ENCODE measurements at regions not wholly inside any gene's neighbourhood (a gene's known extent, or its start where the extent isn't known, plus 50 kb on each side); places are given as distances from the start of the nearest gene placed in this dataset.

DNA sequence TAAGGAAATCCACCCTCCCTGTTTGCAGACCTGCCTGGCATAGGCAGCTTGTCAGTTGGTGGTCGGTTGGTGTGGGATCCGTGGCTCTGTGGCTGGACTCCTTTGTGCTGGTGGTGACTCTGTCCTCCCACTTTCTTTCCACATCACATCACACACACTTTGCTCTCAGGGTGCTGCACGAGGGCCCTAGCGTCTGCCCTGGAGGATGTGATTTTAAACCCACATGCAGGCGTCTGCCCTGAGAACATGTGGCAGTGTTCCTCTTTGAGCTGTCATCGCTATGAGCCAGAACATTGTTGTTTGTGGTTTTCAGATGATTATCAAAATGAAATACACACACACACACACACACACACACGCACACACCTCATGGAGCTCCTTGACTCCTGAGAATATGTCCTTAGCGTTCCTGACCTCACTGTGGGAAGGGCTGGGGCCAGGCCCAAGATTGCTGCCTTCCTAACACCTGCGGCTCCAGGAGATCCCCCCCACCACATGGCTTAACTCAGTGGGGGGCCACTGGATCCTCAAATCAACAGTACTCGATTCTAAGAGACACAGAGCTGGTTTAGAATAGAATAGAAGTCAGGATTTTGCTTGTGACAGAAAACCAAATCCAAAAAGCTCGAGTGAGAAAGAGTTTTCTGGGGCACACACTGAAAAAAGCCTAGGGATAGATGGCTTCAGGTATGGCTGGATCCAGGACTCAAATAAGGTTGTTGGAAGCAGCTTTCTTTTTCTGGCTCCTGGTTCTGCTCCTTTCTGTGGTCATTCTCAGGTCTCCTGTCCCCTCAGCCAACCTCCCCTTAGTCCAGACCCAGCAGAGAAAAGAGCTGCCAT is 54.8 kb downstream of the RTP5 start:
- BruUV-seq (replicated peaks), result no TSS peak
- CTCF ChIA-PET, result no interaction called here
- peaks cover 36% of the 10 kb centered on the region for H3K27me3 Mint-ChIP-seq (ENCODE audit: unreplicated experiment)

DNA sequence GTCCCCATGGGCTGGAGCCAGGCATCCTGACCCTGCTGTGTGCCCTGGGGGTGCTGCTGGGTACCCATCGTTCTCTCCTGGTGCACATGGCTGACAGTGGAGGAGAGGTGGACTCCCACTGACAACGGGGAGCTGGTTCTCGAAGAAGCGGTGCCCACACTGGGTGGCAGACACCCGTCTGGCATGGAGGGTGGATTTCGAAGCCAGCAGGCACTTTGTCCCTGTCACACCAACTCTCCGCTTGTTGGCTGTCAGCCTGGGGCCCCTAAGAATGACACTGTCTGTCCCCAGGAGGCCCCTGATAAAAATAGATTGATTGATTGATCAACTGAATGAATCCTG is 55.4 kb downstream of the RTP5 start:
- no peaks in the 10 kb centered on the region for H3K36me3 Mint-ChIP-seq (ENCODE audit: insufficient read depth, unreplicated experiment)
- no peak overlapping the region for H3K4me3 Mint-ChIP-seq (ENCODE audit: low read depth, unreplicated experiment)
- intact Hi-C loops (cut with micrococcal nuclease; ENCODE audit: unreplicated experiment), result no loop called here
- peaks cover 36% of the 10 kb centered on the region for H3K27me3 Mint-ChIP-seq (ENCODE audit: unreplicated experiment)
- CTCF ChIA-PET, result no interaction called here
- no peaks in the 10 kb centered on the region for H3K9me3 Mint-ChIP-seq (ENCODE audit: low read depth, unreplicated experiment)
- H3K27ac Mint-ChIP-seq (ENCODE audit: unreplicated experiment), result no peak overlapping the region
- no TSS peak for BruUV-seq (replicated peaks)
- H3K4me1 Mint-ChIP-seq (ENCODE audit: low read depth, unreplicated experiment), result peaks cover 22% of the 10 kb centered on the region
- TF ChIP-seq, protein P1, sequence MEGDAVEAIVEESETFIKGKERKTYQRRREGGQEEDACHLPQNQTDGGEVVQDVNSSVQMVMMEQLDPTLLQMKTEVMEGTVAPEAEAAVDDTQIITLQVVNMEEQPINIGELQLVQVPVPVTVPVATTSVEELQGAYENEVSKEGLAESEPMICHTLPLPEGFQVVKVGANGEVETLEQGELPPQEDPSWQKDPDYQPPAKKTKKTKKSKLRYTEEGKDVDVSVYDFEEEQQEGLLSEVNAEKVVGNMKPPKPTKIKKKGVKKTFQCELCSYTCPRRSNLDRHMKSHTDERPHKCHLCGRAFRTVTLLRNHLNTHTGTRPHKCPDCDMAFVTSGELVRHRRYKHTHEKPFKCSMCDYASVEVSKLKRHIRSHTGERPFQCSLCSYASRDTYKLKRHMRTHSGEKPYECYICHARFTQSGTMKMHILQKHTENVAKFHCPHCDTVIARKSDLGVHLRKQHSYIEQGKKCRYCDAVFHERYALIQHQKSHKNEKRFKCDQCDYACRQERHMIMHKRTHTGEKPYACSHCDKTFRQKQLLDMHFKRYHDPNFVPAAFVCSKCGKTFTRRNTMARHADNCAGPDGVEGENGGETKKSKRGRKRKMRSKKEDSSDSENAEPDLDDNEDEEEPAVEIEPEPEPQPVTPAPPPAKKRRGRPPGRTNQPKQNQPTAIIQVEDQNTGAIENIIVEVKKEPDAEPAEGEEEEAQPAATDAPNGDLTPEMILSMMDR (IDR thresholded peaks at IDR 0.05; ENCODE audit: unreplicated experiment), result no peak
- no peak for DNase-seq

More for the DNA sequence above, 54.8 kb downstream of the RTP5 start:
- Mint-ChIP-seq H3K4me1 (ENCODE audit: low read depth, unreplicated experiment) (peaks cover 22% of the 10 kb centered on the region), H3K9me3 (ENCODE audit: low read depth, unreplicated experiment) (no peaks in the 10 kb centered on the region), H3K27ac (ENCODE audit: unreplicated experiment) (no peak overlapping the region), H3K4me3 (ENCODE audit: low read depth, unreplicated experiment) (no peak overlapping the region), H3K36me3 (ENCODE audit: insufficient read depth, unreplicated experiment) (no peaks in the 10 kb centered on the region)
- no peak for DNase-seq
- TF ChIP-seq, protein P1 (IDR thresholded peaks at IDR 0.05; ENCODE audit: unreplicated experiment), result no peak
- intact Hi-C loops (cut with micrococcal nuclease; ENCODE audit: unreplicated experiment), result no loop called here

DNA sequence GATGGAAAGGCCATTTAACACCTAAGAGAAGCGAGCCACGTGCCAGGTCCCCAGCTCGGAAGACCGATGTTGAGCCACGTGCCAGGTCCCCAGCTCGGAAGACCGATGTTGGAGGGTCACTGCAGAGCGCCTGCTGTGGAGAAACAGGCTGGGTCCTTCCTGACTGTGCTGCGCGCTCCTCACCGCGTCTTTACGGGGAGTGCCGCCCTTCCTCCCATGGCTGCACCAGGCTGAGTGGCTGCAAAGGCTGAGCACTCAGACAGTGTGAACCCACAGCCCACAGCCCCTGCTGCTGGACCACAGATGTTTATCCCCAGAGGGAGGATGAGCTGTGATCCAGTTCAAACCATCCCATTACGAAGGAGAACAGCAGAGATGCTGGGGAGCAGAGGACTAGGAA is 55.7 kb downstream of the RTP5 start:
- TF ChIP-seq, protein P1 (IDR thresholded peaks at IDR 0.05; ENCODE audit: unreplicated experiment), result no peak
- H3K36me3 Mint-ChIP-seq (ENCODE audit: insufficient read depth, unreplicated experiment), result no peaks in the 10 kb centered on the region
- no peak overlapping the region for H3K27ac Mint-ChIP-seq (ENCODE audit: unreplicated experiment)
- intact Hi-C loops (cut with micrococcal nuclease; ENCODE audit: unreplicated experiment), result no loop called here
- no TSS peak for BruUV-seq (replicated peaks)
- DNase-seq, result no peak
- peaks cover 36% of the 10 kb centered on the region for H3K27me3 Mint-ChIP-seq (ENCODE audit: unreplicated experiment)
- H3K4me3 Mint-ChIP-seq (ENCODE audit: low read depth, unreplicated experiment), result no peak overlapping the region
- H3K9me3 Mint-ChIP-seq (ENCODE audit: low read depth, unreplicated experiment), result no peaks in the 10 kb centered on the region
- peaks cover 22% of the 10 kb centered on the region for H3K4me1 Mint-ChIP-seq (ENCODE audit: low read depth, unreplicated experiment)
- CTCF ChIA-PET, result no interaction called here

DNA sequence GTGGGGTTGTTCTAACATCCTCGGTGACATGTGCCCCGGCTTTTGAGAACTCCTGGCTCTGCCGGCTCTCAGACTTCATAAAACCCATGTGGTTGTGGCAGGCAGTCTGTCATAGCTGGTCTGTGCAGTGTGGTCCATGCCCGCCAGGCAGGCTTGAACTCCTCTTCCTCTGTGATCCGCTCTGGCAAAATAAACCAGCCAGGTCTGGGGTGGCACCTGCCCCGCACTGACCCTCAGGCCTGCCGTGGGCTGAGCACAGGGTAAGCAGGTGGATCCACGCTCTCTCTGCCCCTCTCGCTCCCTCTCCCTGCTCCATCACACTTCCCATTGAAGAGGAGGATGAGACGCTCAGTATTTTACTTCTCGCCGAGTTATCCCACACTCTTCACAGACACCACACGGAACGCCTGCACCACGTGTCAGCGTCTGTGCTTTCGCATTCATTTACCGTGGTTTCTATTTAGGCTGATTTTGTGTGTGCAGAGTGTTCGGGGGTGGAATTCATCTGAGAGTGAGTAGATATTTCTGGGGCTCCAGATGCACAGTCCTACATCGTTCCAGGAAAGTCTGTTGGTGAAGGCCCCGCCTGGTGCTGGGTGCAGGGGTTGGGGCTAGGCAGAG is 56.4 kb downstream of the RTP5 start:
- H3K9me3 Mint-ChIP-seq (ENCODE audit: low read depth, unreplicated experiment), result no peaks in the 10 kb centered on the region
- no TSS peak for BruUV-seq (replicated peaks)
- TF ChIP-seq, protein P1 (IDR thresholded peaks at IDR 0.05; ENCODE audit: unreplicated experiment), result no peak
- no peak for DNase-seq
- H3K36me3 Mint-ChIP-seq (ENCODE audit: insufficient read depth, unreplicated experiment), result no peaks in the 10 kb centered on the region
- no peak overlapping the region for H3K27ac Mint-ChIP-seq (ENCODE audit: unreplicated experiment)
- intact Hi-C loops (cut with micrococcal nuclease; ENCODE audit: unreplicated experiment), result no loop called here
- CTCF ChIA-PET, result no interaction called here
- H3K4me1 Mint-ChIP-seq (ENCODE audit: low read depth, unreplicated experiment), result peaks cover 22% of the 10 kb centered on the region
- H3K4me3 Mint-ChIP-seq (ENCODE audit: low read depth, unreplicated experiment), result no peak overlapping the region
- peaks cover 36% of the 10 kb centered on the region for H3K27me3 Mint-ChIP-seq (ENCODE audit: unreplicated experiment)
